Lung (tissue), 11 donors: ENCODE measurements at regions not wholly inside any gene's neighbourhood (a gene's known extent, or its start where the extent isn't known, plus 50 kb on each side); places are given as distances from the start of the nearest gene placed in this dataset.

ENCODE experiments used
- ATAC-seq: fragments of 200-7000 bp; cut with Tn5 transposase; one replicate; pipeline ENCODE4 v1.9.1; 2020; ENCODE audit warnings: moderate number of reproducible peaks; ENCODE audit not compliant: insufficient read depth, low FRiP score
- DNase-seq, 3 donors: peaks; one replicate each; pipeline ENCODE4 v3.0.0-alpha.2; 2013 to 2017
- H3K27ac ChIP-seq, 2 donors: one replicate each; pipeline ENCODE4 v1.5.1; 2013; ENCODE audit warnings: mild to moderate bottlenecking in 2 of 2, moderate library complexity in 2 of 2, control low read depth in 1 of 2, inconsistent platforms in 1 of 2, low read depth in 1 of 2, low read length in 1 of 2
- H3K27me3 ChIP-seq, 3 donors: one replicate each; pipeline ENCODE4 v1.5.1; 2013; ENCODE audit warnings: low read length in 2 of 3; ENCODE audit not compliant: control insufficient read depth in 3 of 3, insufficient read depth in 3 of 3
- H3K36me3 ChIP-seq, 4 donors: one replicate each; pipeline ENCODE4 v1.5.1; 2013; ENCODE audit warnings: low read length in 4 of 4, mild to moderate bottlenecking in 1 of 4, moderate library complexity in 1 of 4; ENCODE audit not compliant: control insufficient read depth in 4 of 4, insufficient read depth in 4 of 4
- H3K4me1 ChIP-seq, 5 donors: one replicate each; pipeline ENCODE4 v1.5.1; 2013; ENCODE audit warnings: low read length in 5 of 5, mild to moderate bottlenecking in 2 of 5, moderate library complexity in 1 of 5; ENCODE audit not compliant: control insufficient read depth in 5 of 5, insufficient read depth in 5 of 5
- H3K4me3 ChIP-seq: one replicate; pipeline ENCODE4 v1.5.1; 2013; ENCODE audit warnings: mild to moderate bottlenecking, control low read depth, moderate library complexity
- H3K9ac ChIP-seq, 2 donors: one replicate each; pipeline ENCODE4 v1.5.1; 2013; ENCODE audit warnings: low read length in 2 of 2, control low read depth in 1 of 2; ENCODE audit not compliant: insufficient read depth in 1 of 2
- H3K9me3 ChIP-seq, 4 donors: one replicate each; pipeline ENCODE4 v1.5.1; 2013; ENCODE audit warnings: low read length in 3 of 4, mild to moderate bottlenecking in 1 of 4, moderate library complexity in 1 of 4; ENCODE audit not compliant: control insufficient read depth in 4 of 4, insufficient read depth in 3 of 4
- CTCF ChIP-seq: IDR thresholded peaks from 2 replicates; pipeline ENCODE4 v1.5.1; 2012; ENCODE audit warnings: mild to moderate bottlenecking; ENCODE audit errors: control extremely low read depth, extremely low read depth
- WGBS, 2 donors: extraction: QIAGEN DNeasy Blood & Tissue Kit; methylation state at CpG; one replicate each; pipeline ENCODE4 v1.1.7; 2013; 5-methylcytosine and 5-hydroxymethylcytosine counted together
- donor health status: control.
- donor health status: control.
- donor health status: Bipolar disorder and iron deficiency.
- donor health status: healthy.
- donor health status: DM: yes; HTN: yes; CAD: no.

GRCh38 chr6:76706086-76706485 lies 633.6 kb upstream of the IMPG1 start:
- H3K9me3 ChIP-seq: no peaks in the 10 kb centered on the region
- WGBS, 2 donors: 63 to 69% methylated on average over 2 of the region's 2 CpGs
- no peak for TF ChIP-seq CTCF
- peaks cover 0 to 6% (median 0%) of the 10 kb centered on the region in 5 donors for H3K4me1 ChIP-seq
- ATAC-seq (no peak), DNase-seq (no peak)
- H3K36me3 ChIP-seq: no peaks in the 10 kb centered on the region
- H3K4me3 ChIP-seq: no peak overlapping the region
- H3K9ac ChIP-seq: no peak overlapping the region
- H3K27me3 ChIP-seq: no peaks in the 10 kb centered on the region
- no peak overlapping the region for H3K27ac ChIP-seq

- DNase-seq (no peak), ATAC-seq (no peak)
- Histone ChIP-seq H3K27ac (no peak overlapping the region), H3K4me1 (peaks cover 0 to 6% (median 0%) of the 10 kb centered on the region in 5 donors), H3K27me3 (no peaks in the 10 kb centered on the region), H3K4me3 (no peak overlapping the region), H3K36me3 (no peaks in the 10 kb centered on the region), H3K9me3 (no peaks in the 10 kb centered on the region), H3K9ac (no peak overlapping the region)
- WGBS, 2 donors: 71 to 72% methylated on average over 1 of the region's 1 CpG
- TF ChIP-seq CTCF: no peak
Measured at GRCh38 chr6:76703786-76704185, 631.3 kb upstream of the IMPG1 start.

GRCh38 chr6:76703285-76703684 lies 630.8 kb upstream of the IMPG1 start:
- TF ChIP-seq CTCF: no peak
- no peaks in the 10 kb centered on the region for H3K9me3 ChIP-seq
- no peak overlapping the region for H3K27ac ChIP-seq
- ATAC-seq (no peak), DNase-seq (no peak)
- H3K36me3 ChIP-seq: no peaks in the 10 kb centered on the region
- H3K4me1 ChIP-seq: peaks cover 0 to 6% (median 0%) of the 10 kb centered on the region in 5 donors
- 92% methylated on average over 2 of the region's 2 CpGs for WGBS, 2 donors
- H3K27me3 ChIP-seq: no peaks in the 10 kb centered on the region
- no peak overlapping the region for H3K4me3 ChIP-seq
- no peak overlapping the region for H3K9ac ChIP-seq

GRCh38 chr6:76702187-76702586 lies 629.7 kb upstream of the IMPG1 start:
- Histone ChIP-seq H3K36me3 (no peaks in the 10 kb centered on the region), H3K27me3 (no peaks in the 10 kb centered on the region), H3K9ac (no peak overlapping the region), H3K4me1 (peaks cover 0 to 6% (median 0%) of the 10 kb centered on the region in 5 donors), H3K9me3 (no peaks in the 10 kb centered on the region), H3K4me3 (no peak overlapping the region), H3K27ac (no peak overlapping the region)
- no peak for ATAC-seq
- 68 to 72% methylated on average over 1 of the region's 1 CpG for WGBS, 2 donors
- TF ChIP-seq CTCF: no peak
- no peak for DNase-seq
